Colonic mucosa (tissue), 4 donors: ENCODE measurements at regions not wholly inside any gene's neighbourhood (a gene's known extent, or its start where the extent isn't known, plus 50 kb on each side); places are given as distances from the start of the nearest gene placed in this dataset.

Source experiments
- DNase-seq: peaks from one replicate; pipeline ENCODE4 v3.0.0-alpha.2; 2020
- H3K27ac ChIP-seq: fragments of 200-600 bp; one replicate; pipeline ENCODE4 v1.8.0; 2021
- H3K27me3 ChIP-seq: fragments of 200-600 bp; one replicate; pipeline ENCODE4 v1.8.0; 2021
- H3K36me3 ChIP-seq: fragments of 200-600 bp; one replicate; pipeline ENCODE4 v1.8.0; 2021
- H3K4me1 ChIP-seq: fragments of 200-600 bp; one replicate; pipeline ENCODE4 v1.8.0; 2021; ENCODE audit warnings: mild to moderate bottlenecking
- H3K4me3 ChIP-seq: fragments of 200-600 bp; one replicate; pipeline ENCODE4 v1.8.0; 2021
- H3K9ac ChIP-seq, 2 donors: one replicate each; pipeline ENCODE4 v1.7.0; 2013; ENCODE audit warnings: control low read depth in 2 of 2, low read depth in 2 of 2, low read length in 2 of 2
- H3K9me3 ChIP-seq: fragments of 200-600 bp; one replicate; pipeline ENCODE4 v1.8.0; 2021
- intact Hi-C: fragments of 100-400 bp; cut with DNase I; formaldehyde crosslinking; loops from one replicate; pipeline ENCODE4 v1.14.1; 2022
- TF ChIP-seq, protein P1 (sequence below): fragments of 200-600 bp; IDR thresholded peaks from one replicate; pipeline ENCODE4 v1.8.0; 2022; ENCODE audit warnings: antibody characterized with exemption, mild to moderate bottlenecking
- donor health status: healthy.
- donor health status: DM: no; HTN: no; CAD: no.
- donor health status: DM: no; HTN: no; CAD: no.

GRCh38 chr11:80065086-80065485 is 624.3 kb upstream of the TENM4 start:
- no peak overlapping the region for H3K27ac ChIP-seq
- no peaks in the 10 kb centered on the region for H3K9me3 ChIP-seq
- intact Hi-C loops = no loop called here
- no peak overlapping the region for H3K4me3 ChIP-seq
- TF ChIP-seq, protein P1, sequence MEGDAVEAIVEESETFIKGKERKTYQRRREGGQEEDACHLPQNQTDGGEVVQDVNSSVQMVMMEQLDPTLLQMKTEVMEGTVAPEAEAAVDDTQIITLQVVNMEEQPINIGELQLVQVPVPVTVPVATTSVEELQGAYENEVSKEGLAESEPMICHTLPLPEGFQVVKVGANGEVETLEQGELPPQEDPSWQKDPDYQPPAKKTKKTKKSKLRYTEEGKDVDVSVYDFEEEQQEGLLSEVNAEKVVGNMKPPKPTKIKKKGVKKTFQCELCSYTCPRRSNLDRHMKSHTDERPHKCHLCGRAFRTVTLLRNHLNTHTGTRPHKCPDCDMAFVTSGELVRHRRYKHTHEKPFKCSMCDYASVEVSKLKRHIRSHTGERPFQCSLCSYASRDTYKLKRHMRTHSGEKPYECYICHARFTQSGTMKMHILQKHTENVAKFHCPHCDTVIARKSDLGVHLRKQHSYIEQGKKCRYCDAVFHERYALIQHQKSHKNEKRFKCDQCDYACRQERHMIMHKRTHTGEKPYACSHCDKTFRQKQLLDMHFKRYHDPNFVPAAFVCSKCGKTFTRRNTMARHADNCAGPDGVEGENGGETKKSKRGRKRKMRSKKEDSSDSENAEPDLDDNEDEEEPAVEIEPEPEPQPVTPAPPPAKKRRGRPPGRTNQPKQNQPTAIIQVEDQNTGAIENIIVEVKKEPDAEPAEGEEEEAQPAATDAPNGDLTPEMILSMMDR = no peak
- no peaks in the 10 kb centered on the region for H3K36me3 ChIP-seq
- DNase-seq = no peak
- H3K4me1 ChIP-seq = no peaks in the 10 kb centered on the region
- H3K27me3 ChIP-seq = no peaks in the 10 kb centered on the region
- H3K9ac ChIP-seq = no peak overlapping the region

- DNase-seq = no peak
- no peak overlapping the region for H3K9ac ChIP-seq
- H3K36me3 ChIP-seq = no peaks in the 10 kb centered on the region
- intact Hi-C loops = no loop called here
- no peaks in the 10 kb centered on the region for H3K27me3 ChIP-seq
- H3K27ac ChIP-seq = no peak overlapping the region
- H3K9me3 ChIP-seq = no peaks in the 10 kb centered on the region
- TF ChIP-seq, protein P1 = no peak
- H3K4me3 ChIP-seq = no peak overlapping the region
- H3K4me1 ChIP-seq = no peaks in the 10 kb centered on the region
These were observed 620.2 kb upstream of the TENM4 start for GRCh38 chr11:80061056-80061455.

DNA sequence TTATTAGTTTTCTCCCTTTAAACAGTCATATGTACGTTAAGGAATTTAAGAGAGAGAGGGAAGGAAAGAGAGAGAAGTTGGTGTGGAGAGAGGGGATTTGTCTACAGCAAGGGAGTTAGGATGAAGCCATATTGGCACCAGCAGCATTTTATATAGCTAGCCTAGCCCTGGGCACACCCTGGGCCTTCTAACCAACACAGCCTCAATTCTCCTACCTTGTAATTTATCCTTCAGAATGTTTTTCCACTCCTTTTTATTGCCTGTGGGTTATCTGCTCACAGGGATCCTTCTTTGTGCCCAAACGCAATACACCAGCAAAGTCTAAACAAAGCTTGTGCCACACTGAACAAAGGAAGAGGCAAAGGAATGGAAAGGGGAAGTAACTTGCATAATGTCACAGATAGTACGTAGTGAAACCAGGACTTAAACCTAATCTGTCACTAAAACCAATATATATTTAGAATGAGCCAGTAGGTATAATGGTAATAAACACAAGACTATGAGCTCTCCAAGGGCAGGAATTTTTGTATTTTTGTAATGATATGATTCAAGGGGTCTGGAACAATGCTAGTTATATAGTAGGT is 613.8 kb upstream of the TENM4 start:
- no peak overlapping the region for H3K9ac ChIP-seq
- TF ChIP-seq, protein P1 = no peak
- H3K27me3 ChIP-seq = no peaks in the 10 kb centered on the region
- H3K4me3 ChIP-seq = no peak overlapping the region
- no peaks in the 10 kb centered on the region for H3K4me1 ChIP-seq
- no peak overlapping the region for H3K27ac ChIP-seq
- intact Hi-C loops = no loop called here
- DNase-seq = no peak
- H3K36me3 ChIP-seq = no peaks in the 10 kb centered on the region
- no peaks in the 10 kb centered on the region for H3K9me3 ChIP-seq

GRCh38 chr11:80048513-80048912 is 607.7 kb upstream of the TENM4 start:
- Histone ChIP-seq H3K27ac (no peak overlapping the region), H3K4me1 (no peaks in the 10 kb centered on the region), H3K9ac (no peak overlapping the region), H3K27me3 (no peaks in the 10 kb centered on the region), H3K9me3 (no peaks in the 10 kb centered on the region), H3K36me3 (no peaks in the 10 kb centered on the region), H3K4me3 (no peak overlapping the region)
- TF ChIP-seq, protein P1 = no peak
- intact Hi-C loops = no loop called here
- no peak for DNase-seq

- no peak overlapping the region for H3K27ac ChIP-seq
- no peak for DNase-seq
- no peaks in the 10 kb centered on the region for H3K4me1 ChIP-seq
- no peaks in the 10 kb centered on the region for H3K9me3 ChIP-seq
- H3K9ac ChIP-seq = no peak overlapping the region
- no peaks in the 10 kb centered on the region for H3K27me3 ChIP-seq
- no peak overlapping the region for H3K4me3 ChIP-seq
- intact Hi-C loops = no loop called here
- TF ChIP-seq, protein P1 = no peak
- no peaks in the 10 kb centered on the region for H3K36me3 ChIP-seq
These were observed 600.5 kb upstream of the TENM4 start for GRCh38 chr11:80041136-80042000.
